ENCODE measurements at regions not wholly inside any gene's neighbourhood (a gene's known extent, or its start where the extent isn't known, plus 50 kb on each side); places are given as distances from the start of the nearest gene placed in this dataset.

- TF ChIP-seq EGR1 (IDR thresholded peaks at IDR 0.05; ENCODE audit: low read depth in 2 of 2), result no peak
- TF ChIP-seq NR2F2 (IDR thresholded peaks at IDR 0.05), result no peak
- TF ChIP-seq TAF1 (conservative IDR thresholded peaks at IDR 0.05), result no peak
- TF ChIP-seq JUND (IDR thresholded peaks at IDR 0.05), result no peak
- TF ChIP-seq HNF4A (conservative IDR thresholded peaks at IDR 0.05), result no peak
- TF ChIP-seq FOXA2 (IDR thresholded peaks at IDR 0.05), result no peak
- TF ChIP-seq RXRA (IDR thresholded peaks at IDR 0.05), result no peak
- no peak for TF ChIP-seq GABPA (IDR thresholded peaks at IDR 0.05 in 1 of 2, conservative IDR thresholded peaks at IDR 0.05 in 1 of 2)
- no peak for TF ChIP-seq YY1 (IDR thresholded peaks at IDR 0.05)
- TF ChIP-seq ZBTB33 (IDR thresholded peaks at IDR 0.05), result no peak
- TF ChIP-seq, protein P1, sequence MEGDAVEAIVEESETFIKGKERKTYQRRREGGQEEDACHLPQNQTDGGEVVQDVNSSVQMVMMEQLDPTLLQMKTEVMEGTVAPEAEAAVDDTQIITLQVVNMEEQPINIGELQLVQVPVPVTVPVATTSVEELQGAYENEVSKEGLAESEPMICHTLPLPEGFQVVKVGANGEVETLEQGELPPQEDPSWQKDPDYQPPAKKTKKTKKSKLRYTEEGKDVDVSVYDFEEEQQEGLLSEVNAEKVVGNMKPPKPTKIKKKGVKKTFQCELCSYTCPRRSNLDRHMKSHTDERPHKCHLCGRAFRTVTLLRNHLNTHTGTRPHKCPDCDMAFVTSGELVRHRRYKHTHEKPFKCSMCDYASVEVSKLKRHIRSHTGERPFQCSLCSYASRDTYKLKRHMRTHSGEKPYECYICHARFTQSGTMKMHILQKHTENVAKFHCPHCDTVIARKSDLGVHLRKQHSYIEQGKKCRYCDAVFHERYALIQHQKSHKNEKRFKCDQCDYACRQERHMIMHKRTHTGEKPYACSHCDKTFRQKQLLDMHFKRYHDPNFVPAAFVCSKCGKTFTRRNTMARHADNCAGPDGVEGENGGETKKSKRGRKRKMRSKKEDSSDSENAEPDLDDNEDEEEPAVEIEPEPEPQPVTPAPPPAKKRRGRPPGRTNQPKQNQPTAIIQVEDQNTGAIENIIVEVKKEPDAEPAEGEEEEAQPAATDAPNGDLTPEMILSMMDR (IDR thresholded peaks at IDR 0.05; ENCODE audit: low read depth, low read length, missing input control), result no peak
- no peak for TF ChIP-seq FOXA1 (IDR thresholded peaks at IDR 0.05)
- TF ChIP-seq, protein P2, sequence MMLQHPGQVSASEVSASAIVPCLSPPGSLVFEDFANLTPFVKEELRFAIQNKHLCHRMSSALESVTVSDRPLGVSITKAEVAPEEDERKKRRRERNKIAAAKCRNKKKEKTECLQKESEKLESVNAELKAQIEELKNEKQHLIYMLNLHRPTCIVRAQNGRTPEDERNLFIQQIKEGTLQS (IDR thresholded peaks at IDR 0.05), result no peak
- no peak for TF ChIP-seq SP1 (IDR thresholded peaks at IDR 0.05)
- no peak for TF ChIP-seq RAD21 (IDR thresholded peaks at IDR 0.05)
- TF ChIP-seq, protein P3, sequence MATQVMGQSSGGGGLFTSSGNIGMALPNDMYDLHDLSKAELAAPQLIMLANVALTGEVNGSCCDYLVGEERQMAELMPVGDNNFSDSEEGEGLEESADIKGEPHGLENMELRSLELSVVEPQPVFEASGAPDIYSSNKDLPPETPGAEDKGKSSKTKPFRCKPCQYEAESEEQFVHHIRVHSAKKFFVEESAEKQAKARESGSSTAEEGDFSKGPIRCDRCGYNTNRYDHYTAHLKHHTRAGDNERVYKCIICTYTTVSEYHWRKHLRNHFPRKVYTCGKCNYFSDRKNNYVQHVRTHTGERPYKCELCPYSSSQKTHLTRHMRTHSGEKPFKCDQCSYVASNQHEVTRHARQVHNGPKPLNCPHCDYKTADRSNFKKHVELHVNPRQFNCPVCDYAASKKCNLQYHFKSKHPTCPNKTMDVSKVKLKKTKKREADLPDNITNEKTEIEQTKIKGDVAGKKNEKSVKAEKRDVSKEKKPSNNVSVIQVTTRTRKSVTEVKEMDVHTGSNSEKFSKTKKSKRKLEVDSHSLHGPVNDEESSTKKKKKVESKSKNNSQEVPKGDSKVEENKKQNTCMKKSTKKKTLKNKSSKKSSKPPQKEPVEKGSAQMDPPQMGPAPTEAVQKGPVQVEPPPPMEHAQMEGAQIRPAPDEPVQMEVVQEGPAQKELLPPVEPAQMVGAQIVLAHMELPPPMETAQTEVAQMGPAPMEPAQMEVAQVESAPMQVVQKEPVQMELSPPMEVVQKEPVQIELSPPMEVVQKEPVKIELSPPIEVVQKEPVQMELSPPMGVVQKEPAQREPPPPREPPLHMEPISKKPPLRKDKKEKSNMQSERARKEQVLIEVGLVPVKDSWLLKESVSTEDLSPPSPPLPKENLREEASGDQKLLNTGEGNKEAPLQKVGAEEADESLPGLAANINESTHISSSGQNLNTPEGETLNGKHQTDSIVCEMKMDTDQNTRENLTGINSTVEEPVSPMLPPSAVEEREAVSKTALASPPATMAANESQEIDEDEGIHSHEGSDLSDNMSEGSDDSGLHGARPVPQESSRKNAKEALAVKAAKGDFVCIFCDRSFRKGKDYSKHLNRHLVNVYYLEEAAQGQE (IDR thresholded peaks at IDR 0.05), result no peak
- no peak for TF ChIP-seq MAX (IDR thresholded peaks at IDR 0.05)
- TF ChIP-seq HNF4G (IDR thresholded peaks at IDR 0.05), result no peak
- H3K9me3 ChIP-seq (ENCODE audit: control insufficient read depth in 4 of 4, low read length in 3 of 4), result no peaks in the 10 kb centered on the region
- DNase-seq (ENCODE audit: low spot score), result no peak
- 73% methylated on average over 4 of the region's 4 CpGs for WGBS
- no peaks in the 10 kb centered on the region for H3K27me3 ChIP-seq (ENCODE audit: control insufficient read depth in 4 of 4, insufficient read depth in 4 of 4, low read length in 3 of 4)
- H3K36me3 ChIP-seq (ENCODE audit: control insufficient read depth in 4 of 4, insufficient read depth in 3 of 4, low read depth in 1 of 4, low read length in 3 of 4), result no peaks in the 10 kb centered on the region
- H3K9ac ChIP-seq (ENCODE audit: low read depth in 1 of 2, low read length in 2 of 2), result no peak overlapping the region
- H3K4me3 ChIP-seq (ENCODE audit: low read depth in 1 of 3, low read length in 3 of 3), result no peak overlapping the region
- H3K4me1 ChIP-seq (ENCODE audit: control insufficient read depth in 4 of 4, insufficient read depth in 4 of 4, low read length in 3 of 4), result no peaks in the 10 kb centered on the region
- no peak overlapping the region for H3K27ac ChIP-seq (ENCODE audit: low read depth in 1 of 2, low read length in 2 of 2)
These were observed 354.8 kb downstream of the CXCL12 start for GRCh38 chr10:44030132-44030531.

All from liver (tissue), 8 donors.